Activated naive CD8-positive, alpha-beta T cell (primary cell): ENCODE measurements at regions not wholly inside any gene's neighbourhood (a gene's known extent, or its start where the extent isn't known, plus 50 kb on each side); places are given as distances from the start of the nearest gene placed in this dataset.
"Not testable (repeated sequence)": the region's sequence is repeated elsewhere in the genome, so short reads cannot be mapped to it uniquely, and the experiment has no call there.

Experiments used
- H3K27ac Mint-ChIP-seq: one replicate; pipeline ENCODE4 v1.8.0; 2021; ENCODE audit warnings: mixed read lengths
- H3K27me3 Mint-ChIP-seq: one replicate; pipeline ENCODE4 v1.8.0; 2021; ENCODE audit warnings: mixed read lengths
- H3K36me3 Mint-ChIP-seq: one replicate; pipeline ENCODE4 v1.8.0; 2021; ENCODE audit warnings: mixed read lengths
- H3K4me1 Mint-ChIP-seq: one replicate; pipeline ENCODE4 v1.8.0; 2021; ENCODE audit warnings: low read depth, mixed read lengths
- H3K4me3 Mint-ChIP-seq: one replicate; pipeline ENCODE4 v1.8.0; 2021; ENCODE audit warnings: mild to moderate bottlenecking, mixed read lengths
- H3K9me3 Mint-ChIP-seq: one replicate; pipeline ENCODE4 v1.8.0; 2021; ENCODE audit warnings: low read depth, mixed read lengths

DNA sequence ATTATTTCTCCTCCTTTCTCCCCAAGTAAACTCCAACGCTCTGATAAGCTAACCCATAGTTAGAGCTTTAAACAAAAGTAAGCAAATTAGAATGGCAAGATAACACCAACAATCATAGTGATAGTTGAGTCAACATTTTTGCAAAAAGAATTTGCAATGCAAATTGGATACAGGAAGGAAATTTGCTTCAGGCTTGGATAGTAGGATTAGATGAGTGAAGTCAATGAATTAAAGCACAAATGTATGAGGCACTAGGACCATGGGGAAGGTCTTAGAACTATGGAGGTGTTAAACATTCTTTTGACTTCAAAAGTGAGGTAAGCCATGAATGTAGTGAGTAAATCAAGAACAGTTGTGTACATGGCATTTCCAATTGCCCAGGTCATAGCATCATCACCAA lies 289.8 kb upstream of the GRAMD2B start:
- Mint-ChIP-seq H3K4me3 (no peak overlapping the region), H3K4me1 (no peaks in the 10 kb centered on the region), H3K36me3 (no peaks in the 10 kb centered on the region), H3K27ac (no peak overlapping the region), H3K9me3 (peaks cover 15% of the 10 kb centered on the region), H3K27me3 (no peaks in the 10 kb centered on the region)

DNA sequence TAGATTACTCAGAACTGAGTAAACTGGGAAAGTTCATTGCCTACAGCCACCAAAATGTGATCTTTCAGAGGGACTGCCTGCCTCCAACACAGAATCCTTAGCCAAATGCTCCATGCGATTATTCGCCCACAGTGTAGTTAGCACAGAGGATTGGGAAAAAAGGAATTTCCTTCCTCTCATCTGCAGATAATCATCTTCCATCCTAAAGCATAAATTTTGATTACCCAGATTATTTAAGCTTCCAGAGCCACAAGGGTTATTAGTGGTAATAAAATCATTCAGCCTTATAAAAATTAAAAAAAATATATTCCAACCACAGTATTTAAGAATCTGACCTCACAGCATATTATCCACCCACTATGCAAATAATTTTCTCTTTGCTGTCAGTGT lies 285.3 kb upstream of the GRAMD2B start:
- H3K27me3 Mint-ChIP-seq: no peaks in the 10 kb centered on the region
- H3K36me3 Mint-ChIP-seq: no peaks in the 10 kb centered on the region
- H3K9me3 Mint-ChIP-seq: peaks cover 13% of the 10 kb centered on the region
- no peaks in the 10 kb centered on the region for H3K4me1 Mint-ChIP-seq
- H3K4me3 Mint-ChIP-seq: no peak overlapping the region
- no peak overlapping the region for H3K27ac Mint-ChIP-seq

DNA sequence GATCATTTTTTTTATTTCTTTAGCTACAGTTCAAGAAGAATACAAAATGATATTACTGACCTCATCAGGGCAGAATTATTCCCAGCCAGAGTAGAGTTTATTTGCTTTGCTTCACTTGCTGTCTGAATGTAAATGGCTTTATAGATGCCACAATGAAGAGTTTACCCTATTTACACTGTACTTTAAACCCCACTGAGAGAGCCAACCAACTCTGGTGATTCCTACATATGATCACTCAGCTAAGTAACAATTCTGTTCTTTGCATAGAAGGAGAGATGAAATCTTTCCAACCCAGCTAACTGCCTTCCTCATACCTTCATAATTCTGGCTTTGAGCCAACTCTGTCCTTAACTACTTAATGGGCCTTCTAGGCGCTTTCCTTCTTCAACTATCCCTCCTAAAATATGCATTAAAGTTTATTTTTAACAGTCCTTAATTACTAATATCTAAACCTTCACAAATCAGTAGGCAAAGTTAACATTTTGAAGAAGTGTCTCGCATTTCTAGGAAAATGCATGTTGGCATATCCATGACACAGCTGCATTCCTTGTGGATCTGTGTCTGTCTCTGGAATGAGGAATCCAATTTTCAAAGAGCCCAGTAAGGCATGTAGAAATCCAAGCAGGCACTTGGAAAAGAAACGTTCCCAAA lies 284.8 kb upstream of the GRAMD2B start:
- no peak overlapping the region for H3K4me3 Mint-ChIP-seq
- H3K27me3 Mint-ChIP-seq: no peaks in the 10 kb centered on the region
- peaks cover 10% of the 10 kb centered on the region for H3K9me3 Mint-ChIP-seq
- H3K27ac Mint-ChIP-seq: no peak overlapping the region
- H3K4me1 Mint-ChIP-seq: no peaks in the 10 kb centered on the region
- no peaks in the 10 kb centered on the region for H3K36me3 Mint-ChIP-seq

DNA sequence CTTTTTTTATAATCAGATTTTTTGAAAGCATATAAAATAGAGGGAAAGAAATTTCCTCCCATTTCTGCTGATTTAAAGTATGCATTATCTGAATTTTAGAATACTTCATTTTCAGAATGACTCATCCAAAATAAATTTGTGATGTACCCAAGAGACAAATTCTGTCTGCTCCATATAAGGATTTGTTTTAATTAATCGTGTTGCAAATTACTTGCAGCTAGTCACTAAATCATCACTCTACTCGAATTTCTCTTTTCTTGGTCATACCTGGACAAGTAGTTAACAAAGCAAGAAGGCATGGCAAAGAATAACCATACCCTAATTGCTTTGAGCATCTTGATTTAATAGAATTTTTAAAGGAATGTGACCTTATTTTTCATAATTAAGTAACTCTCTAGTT lies 284.1 kb upstream of the GRAMD2B start:
- H3K27me3 Mint-ChIP-seq: no peaks in the 10 kb centered on the region
- H3K9me3 Mint-ChIP-seq: peaks cover 9% of the 10 kb centered on the region
- no peak overlapping the region for H3K27ac Mint-ChIP-seq
- H3K4me3 Mint-ChIP-seq: no peak overlapping the region
- H3K4me1 Mint-ChIP-seq: no peaks in the 10 kb centered on the region
- no peaks in the 10 kb centered on the region for H3K36me3 Mint-ChIP-seq

DNA sequence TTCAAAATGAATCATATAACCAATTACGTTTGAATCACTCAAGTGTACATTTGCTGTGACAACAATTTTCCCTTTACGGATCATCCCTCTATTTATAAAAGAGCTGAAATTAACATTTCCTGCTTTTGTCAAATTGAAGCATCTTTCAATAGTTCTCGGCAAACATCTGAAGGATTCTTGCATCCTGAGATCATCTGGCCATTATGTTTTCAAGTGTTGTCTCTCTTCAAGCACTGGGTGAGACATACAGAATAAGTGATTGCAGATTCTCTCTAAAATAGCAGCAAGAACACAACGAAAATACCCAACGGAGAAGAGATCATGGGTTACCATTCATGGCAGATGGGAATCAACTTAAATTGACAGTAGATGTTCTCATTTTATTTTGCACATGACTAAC lies 283.4 kb upstream of the GRAMD2B start:
- Mint-ChIP-seq H3K36me3 (no peaks in the 10 kb centered on the region), H3K9me3 (peaks cover 9% of the 10 kb centered on the region), H3K27ac (no peak overlapping the region)

DNA sequence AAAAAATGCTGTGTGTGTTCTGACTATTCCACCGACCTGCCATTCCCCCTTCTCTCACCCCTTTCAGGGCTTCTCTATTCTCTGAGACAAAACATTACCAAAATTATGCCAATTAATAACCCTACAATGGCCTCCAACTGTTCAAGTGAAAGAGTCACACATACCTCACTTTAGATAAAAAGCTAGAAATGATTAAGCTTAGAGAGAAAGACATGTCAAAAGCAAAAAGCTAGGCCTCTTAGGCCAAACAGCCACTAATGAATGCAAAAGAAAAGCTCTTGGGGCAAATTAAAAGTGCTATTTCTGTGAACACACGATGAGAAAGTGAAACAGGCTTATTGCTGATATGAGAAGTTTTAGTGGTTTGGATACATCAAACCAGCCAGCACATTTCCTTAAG lies 279.6 kb upstream of the GRAMD2B start:
- no peak overlapping the region for H3K27ac Mint-ChIP-seq
- no peaks in the 10 kb centered on the region for H3K36me3 Mint-ChIP-seq
- no peaks in the 10 kb centered on the region for H3K4me1 Mint-ChIP-seq
- no peak overlapping the region for H3K4me3 Mint-ChIP-seq
- H3K9me3 Mint-ChIP-seq: peaks cover 12% of the 10 kb centered on the region
- H3K27me3 Mint-ChIP-seq: no peaks in the 10 kb centered on the region

More for the DNA sequence above, 283.4 kb upstream of the GRAMD2B start:
- no peaks in the 10 kb centered on the region for H3K4me1 Mint-ChIP-seq
- no peak overlapping the region for H3K4me3 Mint-ChIP-seq
- no peaks in the 10 kb centered on the region for H3K27me3 Mint-ChIP-seq

DNA sequence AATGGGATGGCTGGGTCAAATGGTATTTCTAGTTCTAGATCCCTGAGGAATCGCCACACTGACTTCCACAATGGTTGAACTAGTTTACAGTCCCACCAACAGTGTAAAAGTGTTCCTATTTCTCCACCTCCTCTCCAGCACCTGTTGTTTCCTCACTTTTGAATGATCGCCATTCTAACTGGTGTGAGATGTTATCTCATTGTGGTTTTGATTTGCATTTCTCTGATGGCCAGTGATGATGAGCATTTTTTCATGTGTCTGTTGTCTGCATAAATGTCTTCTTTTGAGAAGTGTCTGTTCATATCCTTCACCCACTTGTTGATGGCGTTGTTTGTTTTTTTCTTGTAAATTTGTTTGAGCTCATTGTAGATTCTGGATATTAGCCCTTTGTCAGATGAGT lies 272.9 kb upstream of the GRAMD2B start:
- not testable (repeated sequence) for H3K27ac Mint-ChIP-seq, H3K4me3 Mint-ChIP-seq, H3K4me1 Mint-ChIP-seq, H3K36me3 Mint-ChIP-seq, H3K9me3 Mint-ChIP-seq, H3K27me3 Mint-ChIP-seq

DNA sequence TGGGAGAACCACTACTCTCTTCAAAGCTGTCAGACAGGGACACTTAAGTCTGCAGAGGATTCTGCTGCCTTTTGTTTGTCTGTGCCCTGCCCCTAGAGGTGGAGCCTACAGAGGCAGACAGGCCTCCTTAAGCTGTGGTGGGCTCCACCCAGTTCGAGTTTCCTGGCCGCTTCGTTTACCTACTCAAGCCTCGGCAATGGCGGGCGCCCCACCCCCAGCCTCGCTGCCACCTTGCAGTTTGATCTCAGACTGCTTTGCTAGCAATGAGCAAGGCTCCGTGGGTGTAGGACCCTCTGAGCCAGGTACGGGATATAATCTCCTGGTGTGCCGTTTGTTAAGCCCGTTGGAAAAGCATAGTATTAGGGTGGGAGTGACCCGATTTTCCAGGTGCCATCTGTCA lies 267.9 kb upstream of the GRAMD2B start:
- not testable (repeated sequence) for H3K9me3 Mint-ChIP-seq, H3K27me3 Mint-ChIP-seq, H3K4me3 Mint-ChIP-seq, H3K36me3 Mint-ChIP-seq, H3K4me1 Mint-ChIP-seq, H3K27ac Mint-ChIP-seq

DNA sequence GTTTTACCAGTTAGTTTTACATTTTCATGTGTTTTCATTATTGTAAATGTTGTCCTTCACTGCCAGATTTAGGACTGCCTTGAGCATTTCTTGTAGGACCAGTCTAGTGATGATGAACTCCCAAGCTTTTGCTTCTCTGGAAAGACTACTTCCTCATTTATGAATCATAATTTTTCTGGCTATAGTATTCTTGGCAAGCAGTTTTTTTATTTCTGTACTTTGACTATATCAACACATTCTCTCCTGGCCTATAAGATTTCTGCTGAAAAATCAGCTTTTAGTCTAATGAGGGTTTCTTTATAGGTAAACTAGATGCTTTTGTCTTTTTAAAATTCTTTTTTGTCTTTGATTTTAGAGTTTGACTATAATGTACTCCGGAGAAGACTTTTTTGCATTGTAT lies 256.8 kb upstream of the GRAMD2B start:
- Mint-ChIP-seq H3K4me3 (no peak overlapping the region), H3K9me3 (peaks cover 22% of the 10 kb centered on the region), H3K4me1 (no peaks in the 10 kb centered on the region), H3K27ac (no peak overlapping the region), H3K27me3 (no peaks in the 10 kb centered on the region), H3K36me3 (peaks cover 3% of the 10 kb centered on the region)

DNA sequence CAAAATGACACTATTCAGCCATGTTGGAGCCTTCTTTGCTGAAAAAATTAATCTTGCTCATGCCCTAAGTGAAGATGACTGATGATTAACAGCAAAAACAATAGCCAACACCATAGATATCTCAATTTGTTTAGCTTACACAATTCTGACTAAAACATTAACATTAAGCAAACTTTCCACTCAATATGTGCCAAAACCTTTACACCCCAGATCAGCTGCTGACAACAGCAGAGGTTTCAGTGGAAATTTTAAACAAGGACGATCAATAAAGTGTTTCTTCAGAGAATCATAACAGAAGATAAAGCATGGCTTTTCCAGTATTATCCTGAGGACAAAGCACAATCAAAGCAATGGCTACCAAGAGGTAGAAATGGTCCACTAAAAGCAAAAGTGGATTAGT lies 254.4 kb upstream of the GRAMD2B start:
- Mint-ChIP-seq H3K27me3 (no peaks in the 10 kb centered on the region), H3K4me1 (no peaks in the 10 kb centered on the region), H3K27ac (no peak overlapping the region), H3K36me3 (peaks cover 3% of the 10 kb centered on the region), H3K4me3 (no peak overlapping the region), H3K9me3 (peaks cover 28% of the 10 kb centered on the region)

DNA sequence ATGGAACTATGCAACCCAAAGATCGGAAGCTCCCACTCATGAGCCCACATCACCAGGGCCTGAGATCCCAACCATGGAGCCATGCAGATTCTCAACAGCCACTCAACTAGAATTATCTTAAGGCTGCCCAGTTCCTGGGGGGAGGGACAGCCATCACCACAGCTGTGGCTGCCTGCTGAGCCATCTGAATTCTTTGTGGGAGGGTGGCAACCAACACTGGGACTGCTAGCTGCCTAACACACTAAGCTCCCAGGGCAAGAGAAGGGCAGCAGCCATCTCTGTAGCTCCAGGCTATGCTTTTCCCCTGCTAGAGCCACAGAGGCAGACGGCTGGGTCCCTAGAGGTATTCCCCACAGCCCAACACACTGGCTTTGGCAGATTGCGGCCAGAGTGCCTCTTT lies 251.3 kb upstream of the GRAMD2B start:
- Mint-ChIP-seq H3K4me1 (no peaks in the 10 kb centered on the region), H3K36me3 (peaks cover 3% of the 10 kb centered on the region), H3K27ac (no peak overlapping the region), H3K27me3 (no peaks in the 10 kb centered on the region), H3K9me3 (peaks cover 20% of the 10 kb centered on the region), H3K4me3 (no peak overlapping the region)

DNA sequence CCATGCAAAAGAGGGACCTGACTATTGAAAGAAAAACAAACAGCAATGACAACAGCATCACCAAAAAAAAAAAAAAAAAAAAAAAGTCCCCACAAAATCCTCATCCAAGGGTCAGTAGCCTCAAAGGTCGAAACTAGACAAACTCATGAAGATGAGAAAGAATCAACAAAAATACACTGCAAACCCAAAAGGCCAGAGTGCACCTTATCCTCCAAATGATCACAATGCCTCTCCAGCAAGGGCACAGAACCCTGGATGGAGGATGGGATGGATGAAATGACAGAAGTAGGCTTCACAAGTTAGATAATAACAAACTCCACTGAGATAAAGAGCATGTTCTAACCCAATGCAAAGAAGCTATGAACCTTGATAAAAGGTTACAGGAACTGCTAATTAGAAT lies 250.4 kb upstream of the GRAMD2B start:
- H3K4me1 Mint-ChIP-seq: no peaks in the 10 kb centered on the region
- peaks cover 14% of the 10 kb centered on the region for H3K9me3 Mint-ChIP-seq
- no peaks in the 10 kb centered on the region for H3K36me3 Mint-ChIP-seq
- H3K4me3 Mint-ChIP-seq: no peak overlapping the region
- H3K27me3 Mint-ChIP-seq: no peaks in the 10 kb centered on the region
- no peak overlapping the region for H3K27ac Mint-ChIP-seq

DNA sequence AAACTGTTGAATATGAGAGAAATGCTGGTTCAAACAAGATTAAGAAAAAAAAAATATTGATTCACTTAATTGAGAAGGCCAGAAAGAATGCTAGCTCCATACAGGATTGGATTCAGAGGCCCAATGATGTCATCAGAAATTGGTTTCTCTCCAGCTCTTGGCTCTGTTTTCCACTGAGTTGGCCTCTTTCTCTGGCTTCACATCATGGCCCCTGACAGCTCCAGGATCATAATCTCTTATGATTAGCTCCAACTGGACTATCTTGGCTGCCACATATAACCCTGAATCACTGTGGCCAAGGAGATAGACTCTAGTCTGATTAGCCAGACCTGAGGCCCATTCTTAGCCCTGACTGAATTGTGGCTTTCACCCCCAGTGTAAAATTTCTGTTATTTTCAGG lies 244.7 kb upstream of the GRAMD2B start:
- Mint-ChIP-seq H3K27ac (no peak overlapping the region), H3K36me3 (no peaks in the 10 kb centered on the region), H3K27me3 (no peaks in the 10 kb centered on the region), H3K4me1 (no peaks in the 10 kb centered on the region), H3K4me3 (no peak overlapping the region), H3K9me3 (peaks cover 27% of the 10 kb centered on the region)

DNA sequence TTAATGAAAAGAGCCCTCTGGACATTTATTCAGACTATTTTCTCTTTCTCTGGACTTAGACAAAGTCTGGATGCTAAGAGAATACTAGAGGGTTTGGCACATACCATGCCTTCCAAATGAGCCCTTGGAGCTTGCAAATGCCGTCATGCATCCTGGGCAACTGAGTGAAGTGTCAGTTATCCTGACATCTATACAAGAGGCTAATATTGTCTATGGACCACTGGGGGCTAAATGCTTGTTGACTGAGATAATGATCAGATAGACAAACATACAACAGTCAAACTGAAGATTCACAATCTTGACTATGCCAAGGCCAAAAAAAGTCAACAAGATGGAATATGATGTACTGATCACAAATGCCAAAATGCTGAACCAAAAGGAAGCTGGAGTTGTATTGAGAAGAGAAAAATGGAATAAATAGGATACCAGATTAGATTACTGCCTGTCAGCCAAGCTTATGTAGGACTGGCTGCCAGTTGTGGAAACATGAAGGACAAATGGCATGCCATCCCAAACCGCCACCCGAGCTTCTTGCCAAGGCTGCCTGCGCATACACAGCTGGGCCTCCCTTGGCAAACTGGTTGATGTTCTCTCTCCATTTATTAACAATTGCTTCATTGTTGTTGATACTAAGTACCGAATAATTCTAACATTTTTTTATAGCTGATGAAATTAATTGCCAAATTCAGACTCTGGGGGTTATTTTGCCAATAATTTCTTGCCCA lies 240.1 kb upstream of the GRAMD2B start:
- Mint-ChIP-seq H3K4me3 (no peak overlapping the region), H3K9me3 (peaks cover 24% of the 10 kb centered on the region), H3K36me3 (no peaks in the 10 kb centered on the region), H3K4me1 (no peaks in the 10 kb centered on the region), H3K27me3 (no peaks in the 10 kb centered on the region), H3K27ac (no peak overlapping the region)

DNA sequence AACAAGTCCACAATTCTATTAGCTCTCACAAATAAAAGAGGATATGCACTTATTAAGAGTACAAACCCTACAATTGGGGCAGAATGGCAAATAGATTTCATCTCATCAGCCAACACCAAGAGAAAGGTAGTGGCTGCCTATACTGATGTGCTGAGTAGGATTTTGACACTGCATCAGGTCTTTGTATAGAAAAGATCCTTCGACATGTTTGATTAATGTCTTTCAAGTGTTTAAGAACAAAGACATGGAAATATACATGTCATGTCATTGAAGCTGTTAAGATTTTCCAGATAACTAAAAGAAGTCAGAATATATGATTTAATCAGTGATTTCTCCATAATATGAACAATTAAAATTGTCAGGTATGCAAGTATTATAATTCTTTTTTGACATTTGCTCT lies 238.7 kb upstream of the GRAMD2B start:
- peaks cover 24% of the 10 kb centered on the region for H3K9me3 Mint-ChIP-seq
- no peaks in the 10 kb centered on the region for H3K27me3 Mint-ChIP-seq
- H3K4me3 Mint-ChIP-seq: no peak overlapping the region
- H3K36me3 Mint-ChIP-seq: no peaks in the 10 kb centered on the region
- H3K27ac Mint-ChIP-seq: no peak overlapping the region
- no peaks in the 10 kb centered on the region for H3K4me1 Mint-ChIP-seq

DNA sequence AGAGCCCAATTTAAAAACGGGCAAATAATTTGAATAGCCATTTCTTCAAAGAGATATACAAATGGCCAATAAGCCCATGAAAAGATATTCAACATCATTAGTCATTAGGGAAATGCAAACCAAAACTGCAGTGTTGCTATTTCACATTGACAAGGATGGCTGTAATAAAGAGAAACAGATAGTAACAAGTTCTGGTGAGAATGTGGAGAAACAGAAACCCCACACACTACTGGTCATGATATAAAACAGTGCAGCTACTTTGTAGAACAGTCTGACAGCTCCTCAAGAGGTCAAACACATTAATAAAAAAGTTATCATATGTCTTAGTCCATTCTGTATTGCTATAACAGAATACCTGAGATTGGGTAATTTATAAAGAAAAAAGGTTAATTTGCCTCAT lies 237.0 kb upstream of the GRAMD2B start:
- H3K4me3 Mint-ChIP-seq: no peak overlapping the region
- H3K9me3 Mint-ChIP-seq: peaks cover 21% of the 10 kb centered on the region
- no peaks in the 10 kb centered on the region for H3K27me3 Mint-ChIP-seq
- H3K36me3 Mint-ChIP-seq: no peaks in the 10 kb centered on the region
- H3K4me1 Mint-ChIP-seq: no peaks in the 10 kb centered on the region
- H3K27ac Mint-ChIP-seq: no peak overlapping the region
